T47D (cell line): ENCODE measurements at regions not wholly inside any gene's neighbourhood (a gene's known extent, or its start where the extent isn't known, plus 50 kb on each side); places are given as distances from the start of the nearest gene placed in this dataset.

Source experiments
- DNase-seq, 2 experiments: peaks; one replicate each; pipeline versions ENCODE4 v3.0.0 to v3.0.0-alpha.2; 2011 to 2012; ENCODE audit warnings: low read depth in 1 of 2, low spot score in 1 of 2
- JUND ChIP-seq: IDR thresholded peaks from 2 replicates; pipeline ENCODE4 v1.6.1; 2012; ENCODE audit warnings: low read depth
- in situ Hi-C: cut with HindIII; loops from 2 replicates; pipeline ENCODE4 v1.10.0; 2016; ENCODE audit warnings: low sequenced_read_pairs, low pct_unique_long_range_greater_than_20kb

DNA sequence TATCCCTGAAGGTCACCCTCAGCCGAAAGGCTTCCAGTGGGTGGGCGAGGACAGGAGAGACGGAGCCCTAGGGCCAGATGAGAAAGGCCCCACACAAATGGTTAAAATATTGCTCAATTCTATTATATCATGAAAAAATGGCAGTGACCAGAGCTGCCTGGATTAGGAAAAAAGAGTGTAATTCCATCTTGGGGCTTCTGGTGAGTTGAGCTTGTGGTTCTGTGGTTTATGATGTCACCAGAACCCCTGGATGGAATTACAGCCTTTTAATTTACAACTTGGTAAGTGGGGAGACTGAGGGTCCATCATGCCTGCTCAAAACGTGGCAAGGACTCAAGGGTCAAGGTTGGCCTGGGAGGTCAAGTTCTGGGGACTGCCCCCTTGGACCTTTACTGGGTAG lies 55.5 kb upstream of the STC2 start:
- in situ Hi-C loops, result no loop called here

DNA sequence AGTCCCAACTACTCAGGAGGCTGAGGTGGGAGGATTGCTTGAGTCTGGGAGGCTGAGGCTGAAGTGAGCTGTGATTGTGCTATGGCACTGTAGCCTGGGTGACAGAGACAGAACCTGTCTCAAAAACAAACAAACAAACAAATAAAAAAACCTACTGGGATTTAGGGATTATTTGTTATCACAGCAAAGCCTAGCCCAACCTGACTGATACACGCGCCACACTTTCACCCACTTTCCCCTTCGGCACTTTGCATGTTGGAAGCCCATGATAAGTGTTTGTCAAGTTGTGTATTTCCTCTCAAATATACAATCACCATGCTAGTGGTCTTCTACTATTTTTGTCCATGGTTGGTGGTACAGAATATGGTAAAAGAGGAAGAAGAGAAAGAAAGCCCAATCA lies 50.5 kb upstream of the STC2 start:
- no peak for TF ChIP-seq JUND
- in situ Hi-C loops, result no loop called here
- DNase-seq, result no peak

More for the DNA sequence above, 55.5 kb upstream of the STC2 start:
- no peak for DNase-seq
- TF ChIP-seq JUND, result no peak
